Neural progenitor cell (in vitro differentiated cells): ENCODE measurements at regions not wholly inside any gene's neighbourhood (a gene's known extent, or its start where the extent isn't known, plus 50 kb on each side); places are given as distances from the start of the nearest gene placed in this dataset.

Experiments used
- EZH2phosphoT487 ChIP-seq: fragments of 200-600 bp; sonication (generic); IDR thresholded peaks from 2 replicates; pipeline ENCODE4 v1.6.1; 2017; ENCODE audit warnings: antibody characterized with exemption
- TF ChIP-seq, protein P1 (sequence below): fragments of 200-600 bp; sonication (generic); IDR thresholded peaks from 2 replicates; pipeline ENCODE4 v1.5.1; 2017; ENCODE audit warnings: antibody characterized with exemption, mild to moderate bottlenecking

DNA sequence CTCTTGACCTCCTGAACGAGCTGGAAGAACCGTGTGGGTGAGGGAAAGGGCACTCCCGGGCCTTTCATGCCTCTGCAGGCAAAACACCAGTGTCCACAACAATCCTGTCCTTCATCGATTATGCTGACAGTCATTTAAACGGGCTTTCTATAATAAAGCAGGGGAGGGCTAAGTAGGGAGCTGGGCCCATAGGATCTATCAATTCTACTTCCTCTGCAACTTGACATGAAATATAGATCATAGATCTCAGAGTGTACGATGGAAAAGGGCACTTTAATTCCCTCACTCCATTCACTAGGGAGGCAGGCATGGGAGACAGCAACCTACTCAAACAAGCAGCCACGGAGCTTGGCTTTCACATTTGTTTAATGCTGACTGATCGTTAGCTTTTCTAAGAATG is 55.8 kb upstream of the WASF3 start:
- TF ChIP-seq EZH2phosphoT487, result no peak
- TF ChIP-seq, protein P1, sequence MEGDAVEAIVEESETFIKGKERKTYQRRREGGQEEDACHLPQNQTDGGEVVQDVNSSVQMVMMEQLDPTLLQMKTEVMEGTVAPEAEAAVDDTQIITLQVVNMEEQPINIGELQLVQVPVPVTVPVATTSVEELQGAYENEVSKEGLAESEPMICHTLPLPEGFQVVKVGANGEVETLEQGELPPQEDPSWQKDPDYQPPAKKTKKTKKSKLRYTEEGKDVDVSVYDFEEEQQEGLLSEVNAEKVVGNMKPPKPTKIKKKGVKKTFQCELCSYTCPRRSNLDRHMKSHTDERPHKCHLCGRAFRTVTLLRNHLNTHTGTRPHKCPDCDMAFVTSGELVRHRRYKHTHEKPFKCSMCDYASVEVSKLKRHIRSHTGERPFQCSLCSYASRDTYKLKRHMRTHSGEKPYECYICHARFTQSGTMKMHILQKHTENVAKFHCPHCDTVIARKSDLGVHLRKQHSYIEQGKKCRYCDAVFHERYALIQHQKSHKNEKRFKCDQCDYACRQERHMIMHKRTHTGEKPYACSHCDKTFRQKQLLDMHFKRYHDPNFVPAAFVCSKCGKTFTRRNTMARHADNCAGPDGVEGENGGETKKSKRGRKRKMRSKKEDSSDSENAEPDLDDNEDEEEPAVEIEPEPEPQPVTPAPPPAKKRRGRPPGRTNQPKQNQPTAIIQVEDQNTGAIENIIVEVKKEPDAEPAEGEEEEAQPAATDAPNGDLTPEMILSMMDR, result no peak
